Transverse colon (tissue), 4 donors: ENCODE measurements at regions not wholly inside any gene's neighbourhood (a gene's known extent, or its start where the extent isn't known, plus 50 kb on each side); places are given as distances from the start of the nearest gene placed in this dataset.

Experiments used
- DNase-seq: peaks from one replicate; pipeline ENCODE4 v3.0.0-alpha.2; 2019
- H3K27ac ChIP-seq, 4 donors: fragments of 200-600 bp; sonication (generic); 2 replicates each; pipeline ENCODE4 v1.5.1; 2016 to 2018; ENCODE audit warnings: inconsistent platforms in 4 of 4
- H3K27me3 ChIP-seq: fragments of 200-600 bp; sonication (generic); 2 replicates; pipeline ENCODE4 v1.5.1; 2017; ENCODE audit warnings: inconsistent platforms
- H3K36me3 ChIP-seq, 4 donors: fragments of 200-600 bp; sonication (generic); 2 replicates each; pipeline ENCODE4 v1.5.1; 2017 to 2019; ENCODE audit warnings: inconsistent platforms in 4 of 4
- H3K4me1 ChIP-seq, 4 donors: fragments of 200-600 bp; sonication (generic); 2 replicates each; pipeline ENCODE4 v1.5.1; 2017 to 2020; ENCODE audit warnings: inconsistent platforms in 4 of 4
- H3K4me3 ChIP-seq, 4 donors: fragments of 200-600 bp; sonication (generic); 1 replicate in 1 of 4; 2 replicates in 3 of 4; pipeline versions ENCODE4 v1.5.1 to v1.6.1; 2017 to 2019; ENCODE audit warnings: inconsistent platforms in 4 of 4
- H3K9me3 ChIP-seq, 2 donors: fragments of 200-600 bp; sonication (generic); 2 replicates each; pipeline ENCODE4 v1.5.1; 2017 to 2019; ENCODE audit warnings: inconsistent platforms in 2 of 2
- EP300 ChIP-seq: sonication (generic); formaldehyde crosslinking; IDR thresholded peaks from one replicate; pipeline ENCODE4 v1.6.1; 2017; ENCODE audit warnings: antibody characterized with exemption, low read depth
- POLR2A ChIP-seq: fragments of 450-650 bp; IDR thresholded peaks from one replicate; pipeline ENCODE4 v1.6.1; 2016; ENCODE audit warnings: antibody characterized with exemption, mild to moderate bottlenecking, moderate library complexity
- POLR2AphosphoS5 ChIP-seq, 3 donors: sonication (generic); formaldehyde crosslinking; IDR thresholded peaks; one replicate each; pipeline ENCODE4 v1.6.1; 2016; ENCODE audit warnings: antibody characterized with exemption in 3 of 3
- WGBS, 2 donors: methylation state at CpG; one replicate each; pipeline ENCODE4 v1.1.5; 2018; ENCODE audit warnings: low coverage in 1 of 2; 5-methylcytosine and 5-hydroxymethylcytosine counted together
- in situ Hi-C, 4 donors: fragments of 200-750 bp; cut with MboI; loops; one replicate each; pipeline versions ENCODE4 v1.15.0 to v1.15.1; 2017; ENCODE audit warnings: low sequenced_read_pairs in 3 of 4, low pct_ligation_motif_present in 1 of 4, low pct_unique_long_range_greater_than_20kb in 1 of 4
- intact Hi-C: fragments of 100-400 bp; cut with DNase I; formaldehyde crosslinking; loops from one replicate; pipeline ENCODE4 v1.15.1; 2023; ENCODE audit warnings: low total_unique reads
- TF ChIP-seq, protein P1 (sequence below), 5 experiments: fragments of 200-600 bp in 3 of 5; fragments of 450-650 bp in 2 of 5; sonication (generic) in 3 of 5; IDR thresholded peaks; 1 replicate in 2 of 5; 2 replicates in 3 of 5; pipeline ENCODE4 v1.5.1; 2016 to 2017; ENCODE audit warnings: antibody characterized with exemption in 5 of 5, inconsistent platforms in 3 of 5, mild to moderate bottlenecking in 2 of 5, moderate library complexity in 1 of 5

- Histone ChIP-seq H3K4me3 (no peak overlapping the region), H3K36me3 (no peaks in the 10 kb centered on the region), H3K9me3 (no peaks in the 10 kb centered on the region), H3K4me1 (no peaks in the 10 kb centered on the region), H3K27me3 (no peaks in the 10 kb centered on the region), H3K27ac (no peak overlapping the region)
- no peak for DNase-seq
- TF ChIP-seq POLR2A (no peak), EP300 (no peak), POLR2AphosphoS5 (IDR thresholded peaks at IDR 0.05) (no peak)
- TF ChIP-seq, protein P1, sequence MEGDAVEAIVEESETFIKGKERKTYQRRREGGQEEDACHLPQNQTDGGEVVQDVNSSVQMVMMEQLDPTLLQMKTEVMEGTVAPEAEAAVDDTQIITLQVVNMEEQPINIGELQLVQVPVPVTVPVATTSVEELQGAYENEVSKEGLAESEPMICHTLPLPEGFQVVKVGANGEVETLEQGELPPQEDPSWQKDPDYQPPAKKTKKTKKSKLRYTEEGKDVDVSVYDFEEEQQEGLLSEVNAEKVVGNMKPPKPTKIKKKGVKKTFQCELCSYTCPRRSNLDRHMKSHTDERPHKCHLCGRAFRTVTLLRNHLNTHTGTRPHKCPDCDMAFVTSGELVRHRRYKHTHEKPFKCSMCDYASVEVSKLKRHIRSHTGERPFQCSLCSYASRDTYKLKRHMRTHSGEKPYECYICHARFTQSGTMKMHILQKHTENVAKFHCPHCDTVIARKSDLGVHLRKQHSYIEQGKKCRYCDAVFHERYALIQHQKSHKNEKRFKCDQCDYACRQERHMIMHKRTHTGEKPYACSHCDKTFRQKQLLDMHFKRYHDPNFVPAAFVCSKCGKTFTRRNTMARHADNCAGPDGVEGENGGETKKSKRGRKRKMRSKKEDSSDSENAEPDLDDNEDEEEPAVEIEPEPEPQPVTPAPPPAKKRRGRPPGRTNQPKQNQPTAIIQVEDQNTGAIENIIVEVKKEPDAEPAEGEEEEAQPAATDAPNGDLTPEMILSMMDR (IDR thresholded peaks at IDR 0.05), result no peak
- in situ Hi-C loops, result no loop called here
- intact Hi-C loops, result no loop called here
Observed at GRCh38 chr7:79782906-79783305, 329.4 kb upstream of the MAGI2 start.

DNA sequence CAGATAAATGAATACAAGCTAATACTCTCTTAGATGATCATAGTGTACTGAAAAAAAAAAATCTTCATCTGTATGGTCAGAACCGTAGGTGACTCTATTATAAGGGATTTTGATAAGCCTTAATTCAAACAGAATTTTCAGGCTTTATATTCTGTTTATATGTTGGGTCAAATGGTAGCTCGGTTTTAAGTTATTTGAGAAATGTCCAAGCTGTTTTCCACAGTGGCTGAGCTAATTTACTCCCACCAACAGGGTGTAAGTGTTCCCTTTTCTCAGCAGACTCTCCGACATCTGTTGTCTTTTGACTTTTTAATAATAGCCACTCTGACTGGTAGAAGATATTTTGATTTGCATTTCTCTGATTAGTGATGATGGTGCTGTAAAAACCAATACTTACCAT, 328.8 kb upstream of the MAGI2 start:
- no peaks in the 10 kb centered on the region for H3K9me3 ChIP-seq
- WGBS, 2 donors, result 65 to 67% methylated on average over 3 of the region's 3 CpGs
- H3K36me3 ChIP-seq, result no peaks in the 10 kb centered on the region
- intact Hi-C loops, result no loop called here
- no peak for DNase-seq
- TF ChIP-seq POLR2AphosphoS5 (IDR thresholded peaks at IDR 0.05), result no peak
- TF ChIP-seq EP300, result no peak
- no peak for TF ChIP-seq POLR2A
- TF ChIP-seq, protein P1 (IDR thresholded peaks at IDR 0.05), result no peak
- in situ Hi-C loops, result no loop called here
- no peak overlapping the region for H3K27ac ChIP-seq
- no peaks in the 10 kb centered on the region for H3K27me3 ChIP-seq
- H3K4me3 ChIP-seq, result no peak overlapping the region
- H3K4me1 ChIP-seq, result no peaks in the 10 kb centered on the region

DNA sequence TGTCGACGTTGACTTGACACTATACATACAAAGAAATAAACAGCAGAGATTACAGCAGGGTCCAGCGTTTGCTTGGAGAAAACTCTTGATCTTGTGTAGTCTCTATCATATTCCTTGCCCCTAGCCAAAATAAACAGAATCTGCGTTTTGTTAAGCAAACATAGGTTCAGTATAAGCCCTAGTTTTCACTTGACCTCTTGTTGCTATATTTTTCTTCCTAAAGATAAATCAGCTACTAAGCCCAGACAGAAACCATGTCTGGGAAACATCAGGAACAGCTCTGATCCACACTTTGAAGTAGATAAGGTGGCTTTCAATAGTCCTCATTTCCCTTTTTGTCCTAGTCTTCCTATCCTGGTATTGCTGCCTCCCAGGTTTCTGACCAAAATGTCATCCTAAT, 328.2 kb upstream of the MAGI2 start:
- H3K4me1 ChIP-seq, result no peaks in the 10 kb centered on the region
- no peaks in the 10 kb centered on the region for H3K9me3 ChIP-seq
- H3K27ac ChIP-seq, result no peak overlapping the region
- H3K36me3 ChIP-seq, result no peaks in the 10 kb centered on the region
- DNase-seq, result no peak
- 3 to 32% methylated on average over 4 of the region's 4 CpGs for WGBS, 2 donors
- H3K27me3 ChIP-seq, result no peaks in the 10 kb centered on the region
- no peak overlapping the region for H3K4me3 ChIP-seq
- in situ Hi-C loops (no loop called here), intact Hi-C loops (no loop called here)
- TF ChIP-seq, protein P1 (IDR thresholded peaks at IDR 0.05), result no peak
- TF ChIP-seq POLR2A (no peak), EP300 (no peak), POLR2AphosphoS5 (IDR thresholded peaks at IDR 0.05) (no peak)

DNA sequence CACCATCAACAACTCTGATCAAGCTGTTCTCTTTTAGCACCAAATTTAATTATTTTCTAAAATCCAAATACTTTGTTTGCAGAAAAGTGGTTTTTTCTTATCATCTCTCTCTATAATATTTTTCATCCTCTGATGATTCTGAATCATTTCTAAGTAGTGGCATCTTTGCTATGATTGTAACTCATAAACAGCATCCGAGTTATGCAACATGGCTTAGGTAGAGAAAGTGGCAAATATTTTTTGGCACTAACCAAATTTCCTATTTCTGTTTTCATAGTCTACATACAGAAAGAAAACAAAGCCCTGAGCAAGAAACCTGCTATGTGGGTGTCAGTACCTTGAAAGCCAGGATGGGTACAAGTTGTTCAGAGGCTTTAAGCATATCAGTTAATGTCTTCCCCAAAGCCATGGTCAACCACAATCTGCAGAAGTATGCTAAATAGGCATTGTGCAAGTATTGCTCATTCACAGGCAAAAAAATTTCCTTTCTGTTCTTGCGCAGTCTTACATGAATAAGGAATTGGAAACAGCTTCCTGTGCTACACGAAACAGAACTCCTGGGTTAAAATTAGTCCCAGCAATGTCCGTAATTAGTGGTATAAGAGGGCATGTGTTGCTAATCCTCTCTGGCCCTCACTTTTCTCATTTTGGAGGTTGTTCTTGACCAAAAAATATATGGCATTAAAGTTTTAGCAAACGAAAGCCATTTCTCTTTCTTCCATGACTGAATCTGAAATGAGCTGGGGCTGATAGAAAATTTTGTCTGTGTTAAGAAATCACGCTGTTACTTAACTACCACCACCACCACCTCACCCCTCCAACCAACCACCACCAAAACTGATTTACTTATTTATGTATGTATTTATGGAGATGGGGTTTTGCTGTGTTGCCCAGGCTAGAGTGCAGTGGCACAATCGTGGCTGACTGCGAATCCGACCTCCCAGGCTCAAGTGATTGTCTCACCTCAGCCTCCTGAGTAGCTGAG, 325.6 kb upstream of the MAGI2 start:
- H3K4me1 ChIP-seq, result no peaks in the 10 kb centered on the region
- WGBS, 2 donors, result 76 to 84% methylated on average over 6 to 9 of the region's 9 CpGs
- TF ChIP-seq EP300, result no peak
- TF ChIP-seq, protein P1 (IDR thresholded peaks at IDR 0.05), result no peak
- TF ChIP-seq POLR2A, result no peak
- no peak for TF ChIP-seq POLR2AphosphoS5 (IDR thresholded peaks at IDR 0.05)
- no peak overlapping the region for H3K27ac ChIP-seq
- DNase-seq, result no peak
- in situ Hi-C loops, result no loop called here
- H3K36me3 ChIP-seq, result no peaks in the 10 kb centered on the region
- H3K27me3 ChIP-seq, result no peaks in the 10 kb centered on the region
- no peak overlapping the region for H3K4me3 ChIP-seq
- no peaks in the 10 kb centered on the region for H3K9me3 ChIP-seq
- intact Hi-C loops, result no loop called here
